ENCODE measurements at regions not wholly inside any gene's neighbourhood (a gene's known extent, or its start where the extent isn't known, plus 50 kb on each side); places are given as distances from the start of the nearest gene placed in this dataset.

GRCh38 chr21:35178098-35178497 is 129.0 kb upstream of the RUNX1 start:
- H3K27ac Mint-ChIP-seq (ENCODE audit: unreplicated experiment), result no peak overlapping the region
- DNase-seq, result no peak
- peaks cover 8% of the 10 kb centered on the region for H3K36me3 Mint-ChIP-seq (ENCODE audit: unreplicated experiment)
- H3K27me3 Mint-ChIP-seq (ENCODE audit: unreplicated experiment), result peaks cover 4% of the 10 kb centered on the region
- H3K9me3 Mint-ChIP-seq (ENCODE audit: unreplicated experiment), result no peaks in the 10 kb centered on the region
- H3K4me1 Mint-ChIP-seq (ENCODE audit: low read depth, unreplicated experiment), result no peaks in the 10 kb centered on the region
- H3K4me3 Mint-ChIP-seq (ENCODE audit: unreplicated experiment), result no peak overlapping the region
- TF ChIP-seq, protein P1, sequence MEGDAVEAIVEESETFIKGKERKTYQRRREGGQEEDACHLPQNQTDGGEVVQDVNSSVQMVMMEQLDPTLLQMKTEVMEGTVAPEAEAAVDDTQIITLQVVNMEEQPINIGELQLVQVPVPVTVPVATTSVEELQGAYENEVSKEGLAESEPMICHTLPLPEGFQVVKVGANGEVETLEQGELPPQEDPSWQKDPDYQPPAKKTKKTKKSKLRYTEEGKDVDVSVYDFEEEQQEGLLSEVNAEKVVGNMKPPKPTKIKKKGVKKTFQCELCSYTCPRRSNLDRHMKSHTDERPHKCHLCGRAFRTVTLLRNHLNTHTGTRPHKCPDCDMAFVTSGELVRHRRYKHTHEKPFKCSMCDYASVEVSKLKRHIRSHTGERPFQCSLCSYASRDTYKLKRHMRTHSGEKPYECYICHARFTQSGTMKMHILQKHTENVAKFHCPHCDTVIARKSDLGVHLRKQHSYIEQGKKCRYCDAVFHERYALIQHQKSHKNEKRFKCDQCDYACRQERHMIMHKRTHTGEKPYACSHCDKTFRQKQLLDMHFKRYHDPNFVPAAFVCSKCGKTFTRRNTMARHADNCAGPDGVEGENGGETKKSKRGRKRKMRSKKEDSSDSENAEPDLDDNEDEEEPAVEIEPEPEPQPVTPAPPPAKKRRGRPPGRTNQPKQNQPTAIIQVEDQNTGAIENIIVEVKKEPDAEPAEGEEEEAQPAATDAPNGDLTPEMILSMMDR (IDR thresholded peaks at IDR 0.05; ENCODE audit: partially characterized antibody, unreplicated experiment), result no peak

DNA sequence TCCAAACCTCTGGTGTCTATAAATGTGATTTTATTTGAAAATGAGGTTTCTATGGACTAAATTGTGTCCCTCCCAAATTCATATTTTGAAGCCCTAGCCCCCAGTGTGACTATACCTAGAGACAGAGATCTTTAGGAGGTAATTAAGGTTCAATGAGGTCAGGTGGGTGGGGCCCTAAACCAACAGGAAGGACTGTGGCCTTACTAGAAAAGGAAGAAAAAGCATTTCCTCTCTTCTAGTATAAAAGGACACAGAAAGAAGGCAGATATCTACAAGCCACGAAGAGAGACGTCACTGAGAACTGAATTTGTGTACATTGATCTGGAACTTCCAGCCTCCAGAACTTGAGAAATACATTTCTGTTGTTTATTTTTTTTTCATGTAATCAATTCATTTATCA is 123.1 kb upstream of the RUNX1 start:
- no peak overlapping the region for H3K4me3 Mint-ChIP-seq (ENCODE audit: unreplicated experiment)
- no peaks in the 10 kb centered on the region for H3K4me1 Mint-ChIP-seq (ENCODE audit: low read depth, unreplicated experiment)

GRCh38 chr21:35171385-35171784 is 122.3 kb upstream of the RUNX1 start:
- Mint-ChIP-seq H3K4me1 (ENCODE audit: low read depth, unreplicated experiment) (no peaks in the 10 kb centered on the region), H3K4me3 (ENCODE audit: unreplicated experiment) (no peak overlapping the region), H3K27me3 (ENCODE audit: unreplicated experiment) (peaks cover 2% of the 10 kb centered on the region), H3K36me3 (ENCODE audit: unreplicated experiment) (peaks cover 8% of the 10 kb centered on the region), H3K27ac (ENCODE audit: unreplicated experiment) (no peak overlapping the region), H3K9me3 (ENCODE audit: unreplicated experiment) (no peaks in the 10 kb centered on the region)
- TF ChIP-seq, protein P1 (IDR thresholded peaks at IDR 0.05; ENCODE audit: partially characterized antibody, unreplicated experiment), result no peak
- DNase-seq, result no peak

More for the DNA sequence above, 123.1 kb upstream of the RUNX1 start:
- H3K27me3 Mint-ChIP-seq (ENCODE audit: unreplicated experiment), result peaks cover 2% of the 10 kb centered on the region
- H3K27ac Mint-ChIP-seq (ENCODE audit: unreplicated experiment), result no peak overlapping the region
- DNase-seq, result no peak
- H3K36me3 Mint-ChIP-seq (ENCODE audit: unreplicated experiment), result peaks cover 8% of the 10 kb centered on the region
- H3K9me3 Mint-ChIP-seq (ENCODE audit: unreplicated experiment), result no peaks in the 10 kb centered on the region
- TF ChIP-seq, protein P1 (IDR thresholded peaks at IDR 0.05; ENCODE audit: partially characterized antibody, unreplicated experiment), result no peak

GRCh38 chr21:35170818-35171217 is 121.7 kb upstream of the RUNX1 start:
- H3K9me3 Mint-ChIP-seq (ENCODE audit: unreplicated experiment), result no peaks in the 10 kb centered on the region
- DNase-seq, result no peak
- H3K27me3 Mint-ChIP-seq (ENCODE audit: unreplicated experiment), result peaks cover 2% of the 10 kb centered on the region
- H3K36me3 Mint-ChIP-seq (ENCODE audit: unreplicated experiment), result peaks cover 4% of the 10 kb centered on the region
- H3K4me3 Mint-ChIP-seq (ENCODE audit: unreplicated experiment), result no peak overlapping the region
- no peaks in the 10 kb centered on the region for H3K4me1 Mint-ChIP-seq (ENCODE audit: low read depth, unreplicated experiment)
- no peak overlapping the region for H3K27ac Mint-ChIP-seq (ENCODE audit: unreplicated experiment)
- TF ChIP-seq, protein P1 (IDR thresholded peaks at IDR 0.05; ENCODE audit: partially characterized antibody, unreplicated experiment), result no peak

- peaks cover 8% of the 10 kb centered on the region for H3K36me3 Mint-ChIP-seq (ENCODE audit: unreplicated experiment)
- no peak overlapping the region for H3K27ac Mint-ChIP-seq (ENCODE audit: unreplicated experiment)
- H3K4me1 Mint-ChIP-seq (ENCODE audit: low read depth, unreplicated experiment), result no peaks in the 10 kb centered on the region
- TF ChIP-seq, protein P1 (IDR thresholded peaks at IDR 0.05; ENCODE audit: partially characterized antibody, unreplicated experiment), result no peak
- H3K27me3 Mint-ChIP-seq (ENCODE audit: unreplicated experiment), result peaks cover 2% of the 10 kb centered on the region
- no peak overlapping the region for H3K4me3 Mint-ChIP-seq (ENCODE audit: unreplicated experiment)
- no peak for DNase-seq
- H3K9me3 Mint-ChIP-seq (ENCODE audit: unreplicated experiment), result no peaks in the 10 kb centered on the region
Measured at GRCh38 chr21:35170244-35170643, 121.1 kb upstream of the RUNX1 start.
